ENCODE measurements at regions not wholly inside any gene's neighbourhood (a gene's known extent, or its start where the extent isn't known, plus 50 kb on each side); places are given as distances from the start of the nearest gene placed in this dataset.

GRCh38 chr14:78071016-78071549 is 99.1 kb upstream of the NRXN3 start:
- Histone ChIP-seq H3K4me3 (ENCODE audit: low read depth, low read length) (no peak overlapping the region), H3K36me3 (ENCODE audit: control insufficient read depth, insufficient read depth, low read length) (no peaks in the 10 kb centered on the region), H3K9me3 (ENCODE audit: control insufficient read depth, low read length) (no peaks in the 10 kb centered on the region), H3K27me3 (ENCODE audit: control insufficient read depth, insufficient read depth, low read length) (no peaks in the 10 kb centered on the region), H3K4me1 (no peaks in the 10 kb centered on the region), H3K79me2 (no peaks in the 10 kb centered on the region), H3K27ac (no peak overlapping the region), H3K4me2 (ENCODE audit: low read length) (no peak overlapping the region), H2AFZ (no peak overlapping the region), H3K9ac (no peak overlapping the region)
- no peak for TF ChIP-seq CTCF (IDR thresholded peaks at IDR 0.05)

DNA sequence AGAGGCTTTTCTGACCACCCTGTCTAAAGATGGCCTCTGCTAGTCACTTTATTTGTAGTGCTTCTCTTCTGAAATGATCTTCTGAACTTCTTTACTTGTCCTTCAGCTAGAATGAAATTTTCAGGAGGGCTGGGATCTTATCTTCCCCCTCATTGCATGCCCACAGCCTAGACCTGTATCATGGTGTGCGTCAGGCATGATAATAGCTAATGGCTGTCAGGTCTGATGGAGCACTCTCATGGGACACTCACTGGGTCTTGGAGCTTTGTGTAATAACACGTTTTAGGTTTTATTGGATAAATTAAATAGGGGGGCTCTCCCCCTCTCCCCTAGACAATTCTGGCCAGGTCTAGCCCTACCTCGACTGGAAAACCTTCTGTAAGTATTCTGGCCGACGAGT is 97.1 kb upstream of the NRXN3 start:
- H3K4me1 ChIP-seq: no peaks in the 10 kb centered on the region
- no peak overlapping the region for H3K4me2 ChIP-seq (ENCODE audit: low read length)
- H3K36me3 ChIP-seq (ENCODE audit: control insufficient read depth, insufficient read depth, low read length): no peaks in the 10 kb centered on the region
- no peaks in the 10 kb centered on the region for H3K9me3 ChIP-seq (ENCODE audit: control insufficient read depth, low read length)
- no peak for TF ChIP-seq CTCF (IDR thresholded peaks at IDR 0.05)
- no peak overlapping the region for H2AFZ ChIP-seq
- H3K27ac ChIP-seq: no peak overlapping the region
- no peak overlapping the region for H3K4me3 ChIP-seq (ENCODE audit: low read depth, low read length)
- H3K27me3 ChIP-seq (ENCODE audit: control insufficient read depth, insufficient read depth, low read length): no peaks in the 10 kb centered on the region
- no peaks in the 10 kb centered on the region for H3K79me2 ChIP-seq
- no peak overlapping the region for H3K9ac ChIP-seq

GRCh38 chr14:78074561-78074960 is 95.6 kb upstream of the NRXN3 start:
- Histone ChIP-seq H3K36me3 (ENCODE audit: control insufficient read depth, insufficient read depth, low read length) (no peaks in the 10 kb centered on the region), H3K79me2 (no peaks in the 10 kb centered on the region), H2AFZ (peak overlapping the region; percentile 3), H3K9ac (no peak overlapping the region), H3K27me3 (ENCODE audit: control insufficient read depth, insufficient read depth, low read length) (no peaks in the 10 kb centered on the region), H3K4me2 (ENCODE audit: low read length) (no peak overlapping the region), H3K4me3 (ENCODE audit: low read depth, low read length) (no peak overlapping the region), H3K27ac (no peak overlapping the region), H3K4me1 (no peaks in the 10 kb centered on the region), H3K9me3 (ENCODE audit: control insufficient read depth, low read length) (no peaks in the 10 kb centered on the region)
- no peak for TF ChIP-seq CTCF (IDR thresholded peaks at IDR 0.05)

- H3K27ac ChIP-seq: no peak overlapping the region
- H2AFZ ChIP-seq: no peak overlapping the region
- no peaks in the 10 kb centered on the region for H3K36me3 ChIP-seq (ENCODE audit: control insufficient read depth, insufficient read depth, low read length)
- no peaks in the 10 kb centered on the region for H3K27me3 ChIP-seq (ENCODE audit: control insufficient read depth, insufficient read depth, low read length)
- H3K79me2 ChIP-seq: no peaks in the 10 kb centered on the region
- H3K9ac ChIP-seq: no peak overlapping the region
- H3K4me3 ChIP-seq (ENCODE audit: low read depth, low read length): no peak overlapping the region
- TF ChIP-seq CTCF (IDR thresholded peaks at IDR 0.05): no peak
- H3K9me3 ChIP-seq (ENCODE audit: control insufficient read depth, low read length): no peaks in the 10 kb centered on the region
- H3K4me2 ChIP-seq (ENCODE audit: low read length): no peak overlapping the region
- no peaks in the 10 kb centered on the region for H3K4me1 ChIP-seq
Observed at GRCh38 chr14:78075033-78075432, 95.1 kb upstream of the NRXN3 start.

DNA sequence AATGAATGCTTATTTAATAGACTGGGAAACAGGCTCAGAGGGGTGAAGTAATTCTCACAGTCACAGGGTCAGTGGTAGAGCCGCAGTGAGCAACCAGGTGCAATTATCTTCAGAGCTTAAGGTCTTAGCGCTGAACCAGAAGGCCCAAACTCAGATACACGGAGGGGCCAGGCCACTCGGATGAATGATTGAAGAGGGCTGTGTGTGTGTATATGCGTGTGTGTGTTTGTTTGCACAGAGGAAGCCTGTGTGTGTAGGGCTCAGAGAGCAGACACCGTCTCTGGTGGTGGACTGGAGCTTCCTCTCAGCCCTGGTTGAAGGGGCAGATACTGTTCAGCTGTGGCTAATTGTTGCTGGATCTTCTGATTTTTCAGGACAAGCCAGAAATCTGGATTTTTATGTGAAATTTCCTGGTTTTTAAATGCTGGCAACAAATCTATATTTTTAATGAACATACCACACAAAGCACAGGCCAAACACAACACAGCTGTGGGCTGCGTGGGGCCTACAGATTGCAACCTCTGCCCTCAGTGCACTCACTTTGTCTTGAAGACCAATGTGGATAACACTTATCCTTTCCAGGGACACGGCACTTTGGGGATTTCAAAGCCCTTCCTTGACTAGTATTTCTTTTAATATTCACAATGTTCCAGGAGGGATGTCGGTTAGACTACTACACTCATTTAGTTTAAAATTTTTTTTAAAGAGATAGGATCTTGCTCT is 94.5 kb upstream of the NRXN3 start:
- no peaks in the 10 kb centered on the region for H3K27me3 ChIP-seq (ENCODE audit: control insufficient read depth, insufficient read depth, low read length)
- H2AFZ ChIP-seq: no peak overlapping the region
- H3K4me3 ChIP-seq (ENCODE audit: low read depth, low read length): no peak overlapping the region
- H3K79me2 ChIP-seq: no peaks in the 10 kb centered on the region
- H3K27ac ChIP-seq: no peak overlapping the region
- H3K36me3 ChIP-seq (ENCODE audit: control insufficient read depth, insufficient read depth, low read length): no peaks in the 10 kb centered on the region
- H3K9me3 ChIP-seq (ENCODE audit: control insufficient read depth, low read length): no peaks in the 10 kb centered on the region
- H3K9ac ChIP-seq: no peak overlapping the region
- TF ChIP-seq CTCF (IDR thresholded peaks at IDR 0.05): no peak
- H3K4me2 ChIP-seq (ENCODE audit: low read length): no peak overlapping the region
- no peaks in the 10 kb centered on the region for H3K4me1 ChIP-seq

All from parathyroid adenoma (tissue), 2 donors.